ENCODE measurements at regions not wholly inside any gene's neighbourhood (a gene's known extent, or its start where the extent isn't known, plus 50 kb on each side); places are given as distances from the start of the nearest gene placed in this dataset.

DNA sequence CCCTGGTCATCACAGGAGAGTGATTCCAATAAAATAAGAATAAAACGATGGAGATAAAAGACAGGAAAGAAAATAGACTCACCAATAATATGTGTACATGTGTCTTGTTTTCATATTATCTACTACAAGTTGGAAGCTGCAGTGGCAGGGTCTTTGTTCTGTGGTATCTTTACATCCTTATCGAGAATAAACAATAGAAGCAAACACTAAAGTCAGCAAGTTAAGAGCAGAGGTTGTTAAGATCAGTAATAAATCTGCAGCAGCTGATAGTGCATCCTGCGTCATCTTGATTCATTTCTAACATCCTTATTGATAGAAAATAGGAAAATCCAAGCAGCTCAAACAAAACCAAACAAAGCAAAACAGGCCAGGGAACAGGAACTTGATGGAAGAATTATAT is 107.4 kb downstream of the RPS29 start:
- TF ChIP-seq, protein P1, sequence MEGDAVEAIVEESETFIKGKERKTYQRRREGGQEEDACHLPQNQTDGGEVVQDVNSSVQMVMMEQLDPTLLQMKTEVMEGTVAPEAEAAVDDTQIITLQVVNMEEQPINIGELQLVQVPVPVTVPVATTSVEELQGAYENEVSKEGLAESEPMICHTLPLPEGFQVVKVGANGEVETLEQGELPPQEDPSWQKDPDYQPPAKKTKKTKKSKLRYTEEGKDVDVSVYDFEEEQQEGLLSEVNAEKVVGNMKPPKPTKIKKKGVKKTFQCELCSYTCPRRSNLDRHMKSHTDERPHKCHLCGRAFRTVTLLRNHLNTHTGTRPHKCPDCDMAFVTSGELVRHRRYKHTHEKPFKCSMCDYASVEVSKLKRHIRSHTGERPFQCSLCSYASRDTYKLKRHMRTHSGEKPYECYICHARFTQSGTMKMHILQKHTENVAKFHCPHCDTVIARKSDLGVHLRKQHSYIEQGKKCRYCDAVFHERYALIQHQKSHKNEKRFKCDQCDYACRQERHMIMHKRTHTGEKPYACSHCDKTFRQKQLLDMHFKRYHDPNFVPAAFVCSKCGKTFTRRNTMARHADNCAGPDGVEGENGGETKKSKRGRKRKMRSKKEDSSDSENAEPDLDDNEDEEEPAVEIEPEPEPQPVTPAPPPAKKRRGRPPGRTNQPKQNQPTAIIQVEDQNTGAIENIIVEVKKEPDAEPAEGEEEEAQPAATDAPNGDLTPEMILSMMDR (conservative IDR thresholded peaks at IDR 0.05), result no peak
- no peak for TF ChIP-seq EZH2 (IDR thresholded peaks at IDR 0.05; ENCODE audit: low read depth)

All from PC-9 (cell line).